NT2/D1 (cell line): ENCODE measurements at regions not wholly inside any gene's neighbourhood (a gene's known extent, or its start where the extent isn't known, plus 50 kb on each side); places are given as distances from the start of the nearest gene placed in this dataset.

Experiments
- SUZ12 ChIP-seq: IDR thresholded peaks from 2 replicates; pipeline ENCODE4 v1.6.1; 2011; ENCODE audit not compliant: insufficient read length, insufficient read depth; ENCODE audit errors: extremely low read depth
- YY1 ChIP-seq: IDR thresholded peaks from 2 replicates; pipeline ENCODE4 v1.6.1; 2011; ENCODE audit not compliant: insufficient read length, insufficient read depth
- ZNF274 ChIP-seq: IDR thresholded peaks from 2 replicates; pipeline ENCODE4 v1.6.1; 2011; ENCODE audit warnings: mild to moderate bottlenecking, low read depth, low read length

GRCh38 chr1:208445758-208446203 is 201.6 kb upstream of the PLXNA2 start:
- TF ChIP-seq ZNF274 = no peak
- no peak for TF ChIP-seq YY1
- TF ChIP-seq SUZ12 = no peak
